NB4 (cell line): ENCODE measurements at regions not wholly inside any gene's neighbourhood (a gene's known extent, or its start where the extent isn't known, plus 50 kb on each side); places are given as distances from the start of the nearest gene placed in this dataset.

Source experiments
- DNase-seq: peaks from one replicate; pipeline ENCODE4 v3.0.0; 2010; ENCODE audit warnings: low read depth
- H3K4me3 ChIP-seq: one replicate; pipeline ENCODE4 v1.5.1; 2011; ENCODE audit warnings: mild to moderate bottlenecking, low read depth, low read length, moderate library complexity
- CTCF ChIP-seq: IDR thresholded peaks from one replicate; pipeline ENCODE4 v1.5.1; 2012; ENCODE audit warnings: low read depth, low read length
- MAX ChIP-seq: IDR thresholded peaks from 2 replicates; pipeline ENCODE4 v1.6.1; 2011; ENCODE audit warnings: low read depth, low read length
- MYC ChIP-seq: IDR thresholded peaks from 2 replicates; pipeline ENCODE4 v1.6.1; 2011; ENCODE audit warnings: low read depth, low read length
- POLR2A ChIP-seq: IDR thresholded peaks from 2 replicates; pipeline ENCODE4 v1.6.1; 2011; ENCODE audit warnings: mild to moderate bottlenecking; ENCODE audit not compliant: insufficient read length; ENCODE audit errors: extremely low read depth

GRCh38 chr6:135109761-135110160 lies 55.1 kb upstream of the HBS1L start:
- no peak for DNase-seq
- H3K4me3 ChIP-seq, result no peak overlapping the region
- TF ChIP-seq MYC (no peak), CTCF (no peak), POLR2A (no peak), MAX (no peak)

- no peak for TF ChIP-seq CTCF
- no peak for TF ChIP-seq MAX
- DNase-seq, result no peak
Measured at GRCh38 chr6:135108692-135109091, 54.1 kb upstream of the HBS1L start.

GRCh38 chr6:135106611-135107010 lies 52.0 kb upstream of the HBS1L start:
- H3K4me3 ChIP-seq, result no peak overlapping the region
- no peak for DNase-seq
- TF ChIP-seq MAX (no peak), MYC (no peak), CTCF (no peak), POLR2A (no peak)

More at GRCh38 chr6:135108692-135109091, 54.1 kb upstream of the HBS1L start:
- no peak overlapping the region for H3K4me3 ChIP-seq

- TF ChIP-seq MAX, result no peak
- TF ChIP-seq CTCF, result no peak
- no peak for TF ChIP-seq MYC
- TF ChIP-seq POLR2A, result no peak
- no peak overlapping the region for H3K4me3 ChIP-seq
- DNase-seq, result no peak
Measured at GRCh38 chr6:135105710-135106109, 51.1 kb upstream of the HBS1L start.

GRCh38 chr6:135105299-135105698 lies 50.7 kb upstream of the HBS1L start:
- no peak for DNase-seq
- TF ChIP-seq MYC, result no peak
- H3K4me3 ChIP-seq, result no peak overlapping the region
